Naive thymus-derived CD4-positive, alpha-beta T cell (primary cell): ENCODE measurements at regions not wholly inside any gene's neighbourhood (a gene's known extent, or its start where the extent isn't known, plus 50 kb on each side); places are given as distances from the start of the nearest gene placed in this dataset.
"Not testable (repeated sequence)": the region's sequence is repeated elsewhere in the genome, so short reads cannot be mapped to it uniquely, and the experiment has no call there.

Experiments used
- ATAC-seq: fragments of 150-1000 bp; cut with Tn5 transposase; 2 replicates; pipeline ENCODE4 v1.10.0; 2021; ENCODE audit warnings: mild to moderate bottlenecking, moderate library complexity
- CTCF ChIA-PET: fragments of 350-600 bp; sonication (Branson Sonifier 250); formaldehyde crosslinking; loops from one replicate; lab custom pipeline; 2021; ENCODE audit warnings: antibody characterized with exemption; lab: Charles Lee
- POLR2A ChIA-PET: fragments of 350-600 bp; sonication (Branson Sonifier 250); formaldehyde crosslinking; loops from one replicate; lab custom pipeline; 2021; ENCODE audit warnings: antibody characterized with exemption, inconsistent platforms; lab: Charles Lee
- DNase-seq, 9 donors: peaks; one replicate each; pipeline versions ENCODE4 v3.0.0 to v3.0.0-alpha.2; 2020 to 2022; ENCODE audit warnings: mixed read lengths in 1 of 9
- H3K27ac ChIP-seq: one replicate; pipeline ENCODE4 v1.7.0; 2013; ENCODE audit warnings: mild to moderate bottlenecking, low read depth, low read length, moderate library complexity
- H3K27me3 ChIP-seq, 2 donors: one replicate each; pipeline ENCODE4 v1.7.0; 2013; ENCODE audit warnings: low read length in 2 of 2, mild to moderate bottlenecking in 2 of 2, moderate library complexity in 2 of 2; ENCODE audit not compliant: control insufficient read depth in 2 of 2, insufficient read depth in 2 of 2
- H3K36me3 ChIP-seq, 3 experiments: 1 replicate in 2 of 3; 2 replicates in 1 of 3; pipeline ENCODE4 v1.7.0; 2013; ENCODE audit warnings: low read length in 3 of 3, mild to moderate bottlenecking in 3 of 3, moderate library complexity in 1 of 3; ENCODE audit not compliant: insufficient read depth in 3 of 3, control insufficient read depth in 2 of 3
- H3K4me1 ChIP-seq, 2 donors: one replicate each; pipeline ENCODE4 v1.7.0; 2013; ENCODE audit warnings: low read length in 2 of 2, mild to moderate bottlenecking in 2 of 2, moderate library complexity in 1 of 2; ENCODE audit not compliant: control insufficient read depth in 2 of 2, insufficient read depth in 2 of 2
- H3K4me3 ChIP-seq: 2 replicates; pipeline ENCODE4 v1.7.0; 2013; ENCODE audit warnings: mild to moderate bottlenecking, low read length
- H3K9me3 ChIP-seq, 3 experiments: 1 replicate in 2 of 3; 2 replicates in 1 of 3; pipeline ENCODE4 v1.7.0; 2013; ENCODE audit warnings: low read length in 3 of 3; ENCODE audit not compliant: control insufficient read depth in 2 of 3
- H3K27ac Mint-ChIP-seq, 9 donors: one replicate each; pipeline ENCODE4 v1.8.0; 2020 to 2022; ENCODE audit warnings: mixed read lengths in 9 of 9, mild to moderate bottlenecking in 8 of 9, moderate library complexity in 5 of 9, inconsistent platforms in 2 of 9
- H3K27me3 Mint-ChIP-seq, 5 donors: one replicate each; pipeline ENCODE4 v1.8.0; 2021 to 2022; ENCODE audit warnings: mixed read lengths in 5 of 5, mild to moderate bottlenecking in 1 of 5
- H3K36me3 Mint-ChIP-seq, 5 donors: one replicate each; pipeline ENCODE4 v1.8.0; 2020 to 2022; ENCODE audit warnings: mixed read lengths in 5 of 5, mild to moderate bottlenecking in 3 of 5, inconsistent platforms in 1 of 5
- H3K4me1 Mint-ChIP-seq, 7 donors: one replicate each; pipeline ENCODE4 v1.8.0; 2020 to 2022; ENCODE audit warnings: mixed read lengths in 7 of 7, mild to moderate bottlenecking in 3 of 7, inconsistent platforms in 1 of 7
- H3K4me3 Mint-ChIP-seq, 10 donors: one replicate each; pipeline ENCODE4 v1.8.0; 2020 to 2022; ENCODE audit warnings: mild to moderate bottlenecking in 10 of 10, mixed read lengths in 10 of 10, moderate library complexity in 6 of 10, inconsistent platforms in 2 of 10
- H3K9me3 Mint-ChIP-seq, 11 donors: one replicate each; pipeline ENCODE4 v1.8.0; 2020 to 2022; ENCODE audit warnings: mixed read lengths in 11 of 11, mild to moderate bottlenecking in 4 of 11, inconsistent platforms in 1 of 11, moderate library complexity in 1 of 11
- intact Hi-C, 2 donors: fragments of 100-400 bp; cut with micrococcal nuclease; formaldehyde crosslinking; loops; one replicate each; pipeline ENCODE4 v1.15.1; 2023

DNA sequence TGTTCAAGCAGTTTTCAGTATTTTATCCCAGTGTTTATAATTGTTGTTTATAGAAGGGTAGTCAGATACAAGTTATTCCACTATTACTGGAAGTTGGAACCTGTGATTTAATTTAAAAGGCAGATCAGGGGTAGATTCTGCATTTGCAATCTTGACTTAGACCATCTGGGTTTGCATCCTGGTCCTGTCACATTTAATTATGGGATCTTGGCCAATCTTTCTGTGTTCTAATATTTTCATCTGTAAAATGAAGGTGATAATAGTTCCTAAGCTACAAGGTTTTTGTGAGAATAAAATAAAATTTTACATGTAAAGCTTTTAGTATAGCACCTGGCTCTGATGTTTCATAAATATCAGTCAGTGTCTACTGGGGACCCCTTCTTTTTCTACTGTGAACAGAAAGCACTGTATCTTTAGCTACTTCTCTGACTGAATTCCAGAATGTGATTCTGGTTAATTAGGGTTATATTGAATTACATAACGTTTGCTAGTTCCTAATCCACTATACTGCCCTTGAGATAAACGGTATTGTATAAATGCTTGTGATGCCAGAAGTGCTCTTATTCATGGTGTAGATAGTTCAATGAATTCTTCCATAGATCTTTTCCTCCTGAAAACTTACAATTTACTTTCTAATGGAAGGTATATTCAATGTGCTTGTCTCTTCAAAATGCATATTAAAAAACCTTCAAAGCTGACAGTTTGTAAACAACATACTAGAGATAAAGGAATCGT is 131.0 kb downstream of the KCNK1 start:
- intact Hi-C loops: no loop called here
- Mint-ChIP-seq H3K9me3 (peaks cover 0 to 2% (median 0%) of the 10 kb centered on the region in 11 donors), H3K4me1 (no peaks in the 10 kb centered on the region), H3K36me3 (no peaks in the 10 kb centered on the region), H3K27me3 (peaks cover 2 to 41% (median 30%) of the 10 kb centered on the region in 5 donors), H3K4me3 (no peak overlapping the region), H3K27ac (no peak overlapping the region)
- Histone ChIP-seq H3K36me3 (no peaks in the 10 kb centered on the region), H3K9me3 (no peaks in the 10 kb centered on the region), H3K4me3 (no peak overlapping the region), H3K4me1 (no peaks in the 10 kb centered on the region), H3K27me3 (no peaks in the 10 kb centered on the region), H3K27ac (no peak overlapping the region)
- POLR2A ChIA-PET: no interaction called here
- DNase-seq (no peak), ATAC-seq (no peak)
- CTCF ChIA-PET: no interaction called here

DNA sequence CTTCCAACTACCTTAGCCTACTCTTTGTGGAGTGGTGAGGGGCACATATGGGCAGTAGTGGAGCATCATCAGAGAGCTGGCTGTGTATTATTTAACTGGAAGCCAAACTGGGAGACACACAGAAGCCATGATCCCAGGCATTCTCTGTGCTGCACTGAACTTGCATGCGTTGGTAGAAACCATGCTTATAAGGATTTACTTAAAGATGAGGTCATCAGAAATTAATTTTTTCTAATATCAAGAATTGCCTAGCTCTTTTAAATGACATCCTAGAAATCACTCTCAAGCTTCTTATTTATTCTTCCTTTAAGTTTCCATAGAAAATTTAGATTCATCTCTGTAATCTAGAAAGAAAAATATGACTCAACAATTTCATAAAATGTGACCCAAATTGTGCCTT is 136.2 kb downstream of the KCNK1 start:
- CTCF ChIA-PET: no interaction called here
- Histone ChIP-seq H3K36me3 (no peaks in the 10 kb centered on the region), H3K4me3 (no peak overlapping the region), H3K27ac (no peak overlapping the region), H3K4me1 (no peaks in the 10 kb centered on the region), H3K9me3 (no peaks in the 10 kb centered on the region), H3K27me3 (no peaks in the 10 kb centered on the region)
- Mint-ChIP-seq H3K27ac (no peak overlapping the region), H3K36me3 (no peaks in the 10 kb centered on the region), H3K27me3 (peaks cover 10 to 34% (median 15%) of the 10 kb centered on the region in 5 donors), H3K9me3 (peaks cover 0 to 2% (median 0%) of the 10 kb centered on the region in 11 donors), H3K4me3 (no peak overlapping the region), H3K4me1 (no peaks in the 10 kb centered on the region)
- intact Hi-C loops: no loop called here
- no peak for DNase-seq
- POLR2A ChIA-PET: no interaction called here
- ATAC-seq: no peak

DNA sequence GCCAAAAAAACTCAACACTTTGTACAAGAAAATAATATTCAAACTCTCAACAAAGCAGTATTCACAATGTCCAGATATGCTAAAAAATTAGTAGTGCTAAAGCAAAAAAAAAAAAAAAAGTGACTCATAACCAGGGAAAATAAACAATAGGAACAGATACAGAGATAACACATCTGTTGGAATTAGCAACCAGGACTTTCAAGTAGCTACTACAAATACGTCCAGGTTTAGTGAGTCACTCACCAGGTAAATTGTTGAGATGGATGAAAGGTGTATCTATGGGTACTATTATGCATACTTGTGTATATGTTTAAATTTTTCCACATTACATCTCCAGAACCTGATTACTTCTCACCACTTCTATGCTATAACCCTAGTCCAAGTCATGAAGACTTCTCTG is 144.8 kb upstream of the SLC35F3 start:
- Histone ChIP-seq H3K9me3 (no peaks in the 10 kb centered on the region), H3K4me3 (no peak overlapping the region), H3K4me1 (no peaks in the 10 kb centered on the region), H3K36me3 (no peaks in the 10 kb centered on the region), H3K27me3 (no peaks in the 10 kb centered on the region), H3K27ac (no peak overlapping the region)
- ATAC-seq: no peak
- no peak overlapping the region for H3K4me3 Mint-ChIP-seq
- no peaks in the 10 kb centered on the region for H3K36me3 Mint-ChIP-seq
- ChIA-PET POLR2A (no interaction called here), CTCF (no interaction called here)
- H3K4me1 Mint-ChIP-seq: no peaks in the 10 kb centered on the region
- no peak overlapping the region for H3K27ac Mint-ChIP-seq
- DNase-seq: no peak
- no peaks in the 10 kb centered on the region for H3K9me3 Mint-ChIP-seq
- peaks cover 3 to 21% (median 10%) of the 10 kb centered on the region in 5 donors for H3K27me3 Mint-ChIP-seq
- intact Hi-C loops: no loop called here

DNA sequence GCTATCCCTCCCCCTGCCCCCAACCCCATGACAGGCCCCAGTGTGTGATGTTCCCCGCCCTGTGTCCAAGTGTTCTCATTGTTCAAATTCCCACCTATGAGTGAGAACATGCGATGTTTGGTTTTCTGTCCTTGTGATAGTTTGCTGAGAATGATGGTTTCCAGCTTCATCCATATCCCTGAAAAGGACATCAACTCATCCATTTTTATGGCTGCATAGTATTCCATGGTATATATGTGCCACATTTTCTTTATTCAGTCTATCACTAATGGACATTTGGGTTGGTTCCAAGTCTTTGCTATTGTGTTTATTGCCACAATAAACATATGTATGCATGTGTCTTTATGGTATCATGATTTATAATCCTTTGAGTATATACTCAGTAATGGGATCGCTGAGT is 140.2 kb upstream of the SLC35F3 start:
- ATAC-seq, H3K4me1 ChIP-seq, H3K36me3 ChIP-seq, H3K4me1 Mint-ChIP-seq, H3K27ac ChIP-seq, DNase-seq, H3K4me3 Mint-ChIP-seq, intact Hi-C loops, H3K27ac Mint-ChIP-seq, H3K27me3 ChIP-seq, POLR2A ChIA-PET, CTCF ChIA-PET, H3K9me3 ChIP-seq, H3K4me3 ChIP-seq, H3K36me3 Mint-ChIP-seq: not testable (repeated sequence)
- H3K9me3 Mint-ChIP-seq: peaks cover 0 to 13% (median 0%) of the 10 kb centered on the region in 11 donors
- peaks cover 2 to 28% (median 12%) of the 10 kb centered on the region in 5 donors for H3K27me3 Mint-ChIP-seq

DNA sequence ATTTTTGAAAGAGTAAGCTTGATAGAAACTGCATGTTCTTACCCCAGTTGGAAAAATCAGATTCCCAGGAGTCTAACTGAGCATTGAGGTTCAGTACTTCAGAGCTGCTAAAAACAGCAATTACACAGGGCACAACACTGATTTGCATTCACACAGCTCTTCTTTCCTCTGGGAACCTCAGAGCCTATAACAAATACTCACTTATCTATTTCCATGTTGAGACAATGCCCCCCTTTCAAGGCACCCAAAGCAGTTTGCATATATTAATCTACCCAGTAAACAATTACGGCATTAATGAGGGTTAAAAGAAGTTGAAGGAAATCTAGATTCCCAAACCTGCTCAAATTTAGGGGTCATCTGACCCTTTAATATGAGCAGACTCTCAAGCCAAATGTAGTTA is 126.9 kb upstream of the SLC35F3 start:
- Mint-ChIP-seq H3K4me3 (no peak overlapping the region), H3K36me3 (peaks cover 0 to 4% (median 0%) of the 10 kb centered on the region in 5 donors), H3K27ac (no peak overlapping the region), H3K4me1 (no peaks in the 10 kb centered on the region), H3K27me3 (peaks cover 3 to 40% (median 16%) of the 10 kb centered on the region in 5 donors), H3K9me3 (peaks cover 2 to 23% (median 6%) of the 10 kb centered on the region in 11 donors)
- Histone ChIP-seq H3K36me3 (no peaks in the 10 kb centered on the region), H3K4me3 (no peak overlapping the region), H3K4me1 (no peaks in the 10 kb centered on the region), H3K27ac (no peak overlapping the region), H3K9me3 (peaks cover 0 to 8% (median 0%) of the 10 kb centered on the region in 3 experiments), H3K27me3 (no peaks in the 10 kb centered on the region)
- no peak for DNase-seq
- intact Hi-C loops: no loop called here
- CTCF ChIA-PET: no interaction called here
- POLR2A ChIA-PET: no interaction called here
- ATAC-seq: no peak

DNA sequence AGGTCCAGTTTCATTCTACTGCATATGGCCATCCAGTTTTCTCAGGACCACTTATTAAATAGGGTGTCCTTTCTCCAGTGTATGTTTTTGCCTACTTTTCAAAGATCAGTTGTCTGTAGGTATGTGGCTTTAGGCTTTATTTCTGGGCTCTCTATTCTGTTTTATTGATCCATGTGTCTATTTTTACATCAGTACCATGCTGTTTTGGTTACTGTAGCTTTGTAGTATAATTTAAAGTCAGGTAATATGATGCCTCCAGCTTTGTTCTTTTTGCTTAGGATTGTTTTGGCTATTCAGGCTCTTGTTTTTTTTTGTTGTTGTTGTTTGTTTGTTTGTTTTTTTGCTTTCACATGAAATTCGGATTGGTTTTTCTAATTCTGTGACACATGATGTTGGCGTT is 124.4 kb upstream of the SLC35F3 start:
- Mint-ChIP-seq H3K36me3 (peaks cover 0 to 4% (median 0%) of the 10 kb centered on the region in 5 donors), H3K27me3 (peaks cover 2 to 26% (median 16%) of the 10 kb centered on the region in 5 donors), H3K4me1 (no peaks in the 10 kb centered on the region), H3K4me3 (no peak overlapping the region), H3K27ac (no peak overlapping the region), H3K9me3 (peaks cover 2 to 20% (median 5%) of the 10 kb centered on the region in 11 donors)
- CTCF ChIA-PET: interaction anchor here (0.9 kb wide), 1 partner anchor 475 kb away, joined by 3 read pairs; no protein-coding TSS in a partner anchor
- intact Hi-C loops: no loop called here
- Histone ChIP-seq H3K4me3 (no peak overlapping the region), H3K27ac (no peak overlapping the region), H3K4me1 (no peaks in the 10 kb centered on the region), H3K36me3 (no peaks in the 10 kb centered on the region), H3K9me3 (peaks cover 0 to 8% (median 0%) of the 10 kb centered on the region in 3 experiments), H3K27me3 (no peaks in the 10 kb centered on the region)
- DNase-seq (no peak), ATAC-seq (no peak)
- POLR2A ChIA-PET: no interaction called here
